B cell (primary cell): ENCODE measurements at regions not wholly inside any gene's neighbourhood (a gene's known extent, or its start where the extent isn't known, plus 50 kb on each side); places are given as distances from the start of the nearest gene placed in this dataset.

Experiments
- ATAC-seq: fragments of 200-7000 bp; cut with Tn5 transposase; one replicate; pipeline ENCODE4 v1.10.0; 2021; ENCODE audit warnings: low read depth, mild to moderate bottlenecking, moderate number of reproducible peaks, moderate library complexity
- CTCF ChIA-PET: fragments of 350-600 bp; sonication (Branson Sonifier 250); formaldehyde crosslinking; loops from one replicate; lab custom pipeline; 2021; ENCODE audit warnings: antibody characterized with exemption, inconsistent platforms; lab: Charles Lee
- POLR2A ChIA-PET: fragments of 350-600 bp; sonication (Branson Sonifier 250); formaldehyde crosslinking; loops from one replicate; lab custom pipeline; 2021; ENCODE audit warnings: antibody characterized with exemption; lab: Charles Lee
- DNase-seq: peaks from one replicate; pipeline ENCODE4 v3.0.0; 2013
- H2AFZ ChIP-seq: 2 replicates; pipeline ENCODE4 v1.6.1; 2012; ENCODE audit warnings: mild to moderate bottlenecking, low read depth, low read length; ENCODE audit not compliant: insufficient read depth, poor library complexity, severe bottlenecking
- H3K27ac ChIP-seq, 2 donors: 1 replicate in 1 of 2; 2 replicates in 1 of 2; pipeline ENCODE4 v1.5.1; 2012 to 2013; ENCODE audit warnings: low read length in 2 of 2, mild to moderate bottlenecking in 2 of 2, moderate library complexity in 1 of 2
- H3K27me3 ChIP-seq, 4 experiments: fragments of 200-600 bp in 1 of 4; sonication (generic) in 1 of 4; replicated peaks in 1 of 4; 1 replicate in 2 of 4; 2 replicates in 2 of 4; pipeline versions ENCODE4 v1.6.1 to v1.7.0; 2013 to 2016; ENCODE audit warnings: low read length in 3 of 4, mild to moderate bottlenecking in 2 of 4, mixed read lengths in 1 of 4, moderate library complexity in 1 of 4; ENCODE audit not compliant: insufficient read depth in 4 of 4, control insufficient read depth in 3 of 4; ENCODE audit errors: control extremely low read depth in 1 of 4
- H3K36me3 ChIP-seq, 2 experiments: replicated peaks in 1 of 2; 1 replicate in 1 of 2; 2 replicates in 1 of 2; pipeline versions ENCODE4 v1.6.1 to v1.7.1; 2013; ENCODE audit warnings: low read length in 1 of 2; ENCODE audit not compliant: insufficient read depth in 2 of 2, control insufficient read depth in 1 of 2; ENCODE audit errors: control extremely low read depth in 1 of 2, extremely low read depth in 1 of 2
- H3K4me1 ChIP-seq, 2 donors: fragments of 200-600 bp in 1 of 2; sonication (generic) in 1 of 2; 1 replicate in 1 of 2; 2 replicates in 1 of 2; pipeline versions ENCODE4 v1.5.1 to v1.6.1; 2013 to 2017; ENCODE audit warnings: low read length in 2 of 2; ENCODE audit not compliant: control insufficient read depth in 2 of 2, insufficient read depth in 2 of 2
- H3K4me2 ChIP-seq: replicated peaks from 2 replicates; pipeline ENCODE3; 2012; ENCODE audit warnings: mild to moderate bottlenecking, low read depth, low read length; ENCODE audit not compliant: poor library complexity, severe bottlenecking
- H3K4me3 ChIP-seq, 5 experiments: fragments of 200-600 bp in 1 of 5; sonication (generic) in 1 of 5; 1 replicate in 3 of 5; 2 replicates in 2 of 5; pipeline versions ENCODE4 v1.5.1 to v1.7.0; 2011 to 2016; ENCODE audit warnings: low read length in 4 of 5, mild to moderate bottlenecking in 4 of 5, low read depth in 2 of 5, control low read depth in 1 of 5, moderate library complexity in 1 of 5; ENCODE audit not compliant: insufficient read depth in 1 of 5; ENCODE audit errors: control extremely low read depth in 1 of 5, extremely low read depth in 1 of 5
- H3K79me2 ChIP-seq: fragments of 200-600 bp; sonication (generic); one replicate; pipeline ENCODE4 v1.6.0; 2016; ENCODE audit warnings: low read length; ENCODE audit not compliant: control insufficient read depth, insufficient read depth
- H3K9ac ChIP-seq: fragments of 200-600 bp; sonication (generic); 2 replicates; pipeline ENCODE4 v1.6.1; 2017; ENCODE audit warnings: mild to moderate bottlenecking, low read length, moderate library complexity
- H3K9me3 ChIP-seq, 3 donors: one replicate each; pipeline versions ENCODE4 v1.6.1 to v1.7.1; 2013; ENCODE audit warnings: low read length in 2 of 3; ENCODE audit not compliant: control insufficient read depth in 2 of 3, insufficient read depth in 1 of 3; ENCODE audit errors: control extremely low read depth in 1 of 3
- H4K20me1 ChIP-seq: 2 replicates; pipeline ENCODE4 v1.6.0; 2012; ENCODE audit warnings: mild to moderate bottlenecking, low read length; ENCODE audit not compliant: insufficient read depth, control insufficient read depth, poor library complexity, severe bottlenecking
- H3K27ac Mint-ChIP-seq: one replicate; pipeline ENCODE4 v1.8.0; 2021; ENCODE audit warnings: mixed read lengths
- H3K27me3 Mint-ChIP-seq: one replicate; pipeline ENCODE4 v1.8.0; 2021; ENCODE audit warnings: mixed read lengths
- H3K4me1 Mint-ChIP-seq: one replicate; pipeline ENCODE4 v1.8.0; 2021; ENCODE audit warnings: mixed read lengths
- H3K4me3 Mint-ChIP-seq: one replicate; pipeline ENCODE4 v1.8.0; 2021; ENCODE audit warnings: mixed read lengths
- H3K9me3 Mint-ChIP-seq: one replicate; pipeline ENCODE4 v1.8.0; 2022; ENCODE audit warnings: mixed read lengths; ENCODE audit not compliant: insufficient read depth
- CTCF ChIP-seq: fragments of 200-600 bp; IDR thresholded peaks from one replicate; pipeline ENCODE4 v1.8.0; 2022; ENCODE audit warnings: antibody characterized with exemption, mild to moderate bottlenecking
- EZH2 ChIP-seq: IDR thresholded peaks from 2 replicates; pipeline ENCODE4 v1.6.1; 2012; ENCODE audit warnings: borderline replicate concordance, low read depth, mild to moderate bottlenecking, moderate library complexity, low read length; ENCODE audit not compliant: insufficient read depth, poor library complexity, severe bottlenecking
- WGBS: methylation state at CpG from one replicate; pipeline ENCODE4 v1.1.5; 2013; ENCODE audit warnings: missing lambda C conversion rate; ENCODE audit not compliant: insufficient coverage; 5-methylcytosine and 5-hydroxymethylcytosine counted together
- intact Hi-C: fragments of 100-400 bp; cut with micrococcal nuclease; formaldehyde crosslinking; loops from one replicate; pipeline ENCODE4 v1.10.0; 2022

- H3K9me3 ChIP-seq = no peaks in the 10 kb centered on the region
- no peak overlapping the region for H2AFZ ChIP-seq
- H3K4me2 ChIP-seq = no peak overlapping the region
- WGBS = no CpG with 5 or more reads among the region's 2 CpGs
- no peaks in the 10 kb centered on the region for H3K27me3 ChIP-seq
- H3K4me1 Mint-ChIP-seq = no peaks in the 10 kb centered on the region
- no peaks in the 10 kb centered on the region for H3K36me3 ChIP-seq
- ATAC-seq (no peak), DNase-seq (no peak)
- intact Hi-C loops = no loop called here
- H4K20me1 ChIP-seq = no peaks in the 10 kb centered on the region
- H3K4me1 ChIP-seq = no peaks in the 10 kb centered on the region
- no peaks in the 10 kb centered on the region for H3K79me2 ChIP-seq
- ChIA-PET POLR2A (no interaction called here), CTCF (no interaction called here)
- TF ChIP-seq EZH2 (no peak), CTCF (no peak)
- no peak overlapping the region for H3K4me3 ChIP-seq
- no peak overlapping the region for H3K27ac ChIP-seq
- no peak overlapping the region for H3K27ac Mint-ChIP-seq
- H3K27me3 Mint-ChIP-seq = no peaks in the 10 kb centered on the region
- H3K4me3 Mint-ChIP-seq = no peak overlapping the region
- H3K9ac ChIP-seq = no peak overlapping the region
- H3K9me3 Mint-ChIP-seq = peaks cover 5% of the 10 kb centered on the region
These were observed 1224.1 kb upstream of the SEL1L start for GRCh38 chr14:82757776-82758175.

- DNase-seq (no peak), ATAC-seq (no peak)
- H3K4me2 ChIP-seq = no peak overlapping the region
- no peak overlapping the region for H3K4me3 ChIP-seq
- no peaks in the 10 kb centered on the region for H3K27me3 ChIP-seq
- H2AFZ ChIP-seq = no peak overlapping the region
- no CpG with 5 or more reads among the region's 3 CpGs for WGBS
- H4K20me1 ChIP-seq = no peaks in the 10 kb centered on the region
- H3K9me3 Mint-ChIP-seq = peaks cover 3% of the 10 kb centered on the region
- no peaks in the 10 kb centered on the region for H3K4me1 ChIP-seq
- H3K4me3 Mint-ChIP-seq = no peak overlapping the region
- H3K27ac ChIP-seq = no peak overlapping the region
- H3K79me2 ChIP-seq = no peaks in the 10 kb centered on the region
- no peaks in the 10 kb centered on the region for H3K9me3 ChIP-seq
- CTCF ChIA-PET = no interaction called here
- H3K9ac ChIP-seq = no peak overlapping the region
- H3K36me3 ChIP-seq = no peaks in the 10 kb centered on the region
- H3K27me3 Mint-ChIP-seq = no peaks in the 10 kb centered on the region
- POLR2A ChIA-PET = no interaction called here
- no peaks in the 10 kb centered on the region for H3K4me1 Mint-ChIP-seq
- no peak for TF ChIP-seq EZH2
- TF ChIP-seq CTCF = no peak
- intact Hi-C loops = no loop called here
- H3K27ac Mint-ChIP-seq = no peak overlapping the region
These were observed 1226.0 kb upstream of the SEL1L start for GRCh38 chr14:82759656-82760055.
